ENCODE measurements at regions not wholly inside any gene's neighbourhood (a gene's known extent, or its start where the extent isn't known, plus 50 kb on each side); places are given as distances from the start of the nearest gene placed in this dataset.
"Not testable (repeated sequence)": the region's sequence is repeated elsewhere in the genome, so short reads cannot be mapped to it uniquely, and the experiment has no call there.

GRCh38 chr5:136736021-136736420, 370.7 kb upstream of the TRPC7 start:
- no peak for TF ChIP-seq TAF1 (IDR thresholded peaks at IDR 0.05; ENCODE audit: low read depth, low read length)
- TF ChIP-seq SPI1 (IDR thresholded peaks at IDR 0.05; ENCODE audit: low read depth, low read length): no peak
- no peak for TF ChIP-seq POLR2A (IDR thresholded peaks at IDR 0.05; ENCODE audit: low read depth, low read length)
- DNase-seq (ENCODE audit: insufficient read length, low spot score) (no peak), FAIRE-seq (no peak)

GRCh38 chr5:136735611-136736010, 370.3 kb upstream of the TRPC7 start:
- FAIRE-seq; DNase-seq (ENCODE audit: insufficient read length, low spot score): not testable (repeated sequence)

DNA sequence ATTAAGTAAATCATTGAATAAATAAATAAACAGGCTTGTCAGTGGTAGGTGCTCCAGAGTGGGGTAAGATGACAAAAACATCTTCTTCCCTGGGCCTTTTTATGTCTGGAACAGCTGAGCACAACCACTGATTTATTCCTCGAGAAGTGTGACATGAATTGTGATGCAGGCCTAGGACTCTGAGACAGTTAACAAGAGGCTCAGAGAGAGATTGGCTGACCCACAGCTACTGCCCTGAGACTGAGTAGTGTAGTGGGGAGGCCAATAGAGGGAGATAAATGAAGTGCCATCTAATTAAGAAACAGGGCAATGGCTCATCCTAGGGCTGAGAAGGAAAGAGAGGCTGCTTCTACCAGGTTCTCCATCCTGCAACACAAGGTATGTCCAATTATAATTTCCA, 369.3 kb upstream of the TRPC7 start:
- DNase-seq (ENCODE audit: insufficient read length, low spot score) (no peak), FAIRE-seq (no peak)
- TF ChIP-seq TAF1 (IDR thresholded peaks at IDR 0.05; ENCODE audit: low read depth, low read length) (no peak), POLR2A (IDR thresholded peaks at IDR 0.05; ENCODE audit: low read depth, low read length) (no peak), SPI1 (IDR thresholded peaks at IDR 0.05; ENCODE audit: low read depth, low read length) (no peak), POU2F2 (IDR thresholded peaks at IDR 0.05; ENCODE audit: low read depth, low read length) (no peak), PAX5 (IDR thresholded peaks at IDR 0.05; ENCODE audit: insufficient read depth, low read length, severe bottlenecking) (no peak), POLR2AphosphoS5 (IDR thresholded peaks at IDR 0.05; ENCODE audit: low read depth, low read length) (no peak)

DNA sequence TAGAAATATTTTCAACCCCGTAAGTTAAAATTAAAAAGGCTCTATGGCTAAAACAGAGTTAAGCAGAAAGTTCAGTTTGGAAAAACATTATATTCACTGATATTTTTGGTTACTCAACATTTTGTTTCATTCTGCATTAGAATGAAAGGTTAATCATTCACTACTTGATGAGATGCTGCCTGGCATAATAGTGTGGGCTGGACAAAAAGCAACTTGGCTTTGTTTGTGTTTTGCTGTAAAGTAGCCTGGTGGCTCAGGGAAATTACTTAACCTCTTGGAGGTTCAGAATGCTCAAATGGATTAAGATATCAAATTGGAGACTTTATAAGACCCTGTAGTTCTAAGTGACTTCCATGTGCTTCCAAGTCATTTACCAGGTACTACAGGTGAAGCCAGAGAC, 367.4 kb upstream of the TRPC7 start:
- FAIRE-seq (no peak), DNase-seq (ENCODE audit: insufficient read length, low spot score) (no peak)
- no peak for TF ChIP-seq POLR2A (IDR thresholded peaks at IDR 0.05; ENCODE audit: low read depth, low read length)
- no peak for TF ChIP-seq TAF1 (IDR thresholded peaks at IDR 0.05; ENCODE audit: low read depth, low read length)
- TF ChIP-seq POLR2AphosphoS5 (IDR thresholded peaks at IDR 0.05; ENCODE audit: low read depth, low read length): no peak
- no peak for TF ChIP-seq PAX5 (IDR thresholded peaks at IDR 0.05; ENCODE audit: insufficient read depth, low read length, severe bottlenecking)
- no peak for TF ChIP-seq SPI1 (IDR thresholded peaks at IDR 0.05; ENCODE audit: low read depth, low read length)
- no peak for TF ChIP-seq POU2F2 (IDR thresholded peaks at IDR 0.05; ENCODE audit: low read depth, low read length)

- FAIRE-seq (no peak), DNase-seq (ENCODE audit: insufficient read length, low spot score) (no peak)
Measured at GRCh38 chr5:136731241-136731900, 366.0 kb upstream of the TRPC7 start.

GRCh38 chr5:136730426-136730825, 365.1 kb upstream of the TRPC7 start:
- no peak for FAIRE-seq
- no peak for TF ChIP-seq PAX5 (IDR thresholded peaks at IDR 0.05; ENCODE audit: insufficient read depth, low read length, severe bottlenecking)
- TF ChIP-seq POU2F2 (IDR thresholded peaks at IDR 0.05; ENCODE audit: low read depth, low read length): no peak
- no peak for TF ChIP-seq POLR2AphosphoS5 (IDR thresholded peaks at IDR 0.05; ENCODE audit: low read depth, low read length)
- TF ChIP-seq TAF1 (IDR thresholded peaks at IDR 0.05; ENCODE audit: low read depth, low read length): no peak
- no peak for TF ChIP-seq SPI1 (IDR thresholded peaks at IDR 0.05; ENCODE audit: low read depth, low read length)
- TF ChIP-seq POLR2A (IDR thresholded peaks at IDR 0.05; ENCODE audit: low read depth, low read length): no peak

More at GRCh38 chr5:136731241-136731900, 366.0 kb upstream of the TRPC7 start:
- TF ChIP-seq POLR2AphosphoS5 (IDR thresholded peaks at IDR 0.05; ENCODE audit: low read depth, low read length) (no peak), SPI1 (IDR thresholded peaks at IDR 0.05; ENCODE audit: low read depth, low read length) (no peak), TAF1 (IDR thresholded peaks at IDR 0.05; ENCODE audit: low read depth, low read length) (no peak), POU2F2 (IDR thresholded peaks at IDR 0.05; ENCODE audit: low read depth, low read length) (no peak), POLR2A (IDR thresholded peaks at IDR 0.05; ENCODE audit: low read depth, low read length) (no peak), PAX5 (IDR thresholded peaks at IDR 0.05; ENCODE audit: insufficient read depth, low read length, severe bottlenecking) (no peak)

DNA sequence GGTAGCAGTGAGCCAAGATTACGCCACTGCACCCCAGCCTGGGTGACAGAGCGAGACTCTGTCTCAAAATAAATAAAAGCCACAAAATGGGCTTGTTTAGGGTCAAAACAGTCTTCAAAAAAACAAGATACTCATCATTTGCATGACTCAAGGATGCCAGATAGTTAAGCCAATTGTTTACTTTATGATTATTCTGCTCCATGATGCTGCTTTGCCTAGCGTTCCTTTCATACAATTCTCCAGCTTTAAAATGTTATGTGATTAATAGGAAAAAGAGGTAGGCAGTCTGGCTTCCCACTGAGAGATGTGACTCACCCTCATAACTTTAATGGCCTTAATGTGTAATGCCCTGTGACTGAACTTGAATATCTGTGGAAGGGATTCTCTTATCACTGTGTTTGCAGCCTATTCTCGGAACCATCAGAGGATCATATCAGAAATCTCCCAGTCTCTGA, 364.6 kb upstream of the TRPC7 start:
- no peak for TF ChIP-seq TAF1 (IDR thresholded peaks at IDR 0.05; ENCODE audit: low read depth, low read length)
- TF ChIP-seq POU2F2 (IDR thresholded peaks at IDR 0.05; ENCODE audit: low read depth, low read length): no peak
- no peak for TF ChIP-seq PAX5 (IDR thresholded peaks at IDR 0.05; ENCODE audit: insufficient read depth, low read length, severe bottlenecking)
- TF ChIP-seq POLR2A (IDR thresholded peaks at IDR 0.05; ENCODE audit: low read depth, low read length): no peak
- no peak for TF ChIP-seq POLR2AphosphoS5 (IDR thresholded peaks at IDR 0.05; ENCODE audit: low read depth, low read length)
- no peak for TF ChIP-seq SPI1 (IDR thresholded peaks at IDR 0.05; ENCODE audit: low read depth, low read length)
- FAIRE-seq: no peak
- no peak for DNase-seq (ENCODE audit: insufficient read length, low spot score)

More at GRCh38 chr5:136730426-136730825, 365.1 kb upstream of the TRPC7 start:
- DNase-seq (ENCODE audit: insufficient read length, low spot score): no peak

- TF ChIP-seq TAF1 (IDR thresholded peaks at IDR 0.05; ENCODE audit: low read depth, low read length) (no peak), PAX5 (IDR thresholded peaks at IDR 0.05; ENCODE audit: insufficient read depth, low read length, severe bottlenecking) (no peak)
- no peak for FAIRE-seq
Measured at GRCh38 chr5:136726506-136726905, 361.2 kb upstream of the TRPC7 start.

DNA sequence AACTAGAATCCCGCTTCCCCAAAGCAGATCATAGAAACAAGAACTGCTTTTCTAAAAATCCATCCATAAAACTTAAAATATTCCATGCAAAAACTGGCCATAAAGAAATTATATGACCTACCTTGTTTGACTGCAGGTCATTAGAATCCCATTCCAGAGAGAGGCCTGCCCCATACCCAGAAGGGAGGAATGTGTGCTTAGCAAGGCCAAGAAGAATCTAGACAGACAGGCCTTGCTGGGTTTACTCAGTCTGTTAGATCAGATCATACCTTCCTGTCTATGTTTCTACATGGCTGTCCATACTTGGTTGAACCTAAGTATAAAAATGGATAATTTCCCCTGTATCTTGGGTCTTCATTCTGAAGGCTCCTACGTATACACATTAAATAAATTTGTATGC, 358.8 kb upstream of the TRPC7 start:
- no peak for DNase-seq (ENCODE audit: insufficient read length, low spot score)
- no peak for FAIRE-seq
- TF ChIP-seq POLR2A (IDR thresholded peaks at IDR 0.05; ENCODE audit: low read depth, low read length) (no peak), SPI1 (IDR thresholded peaks at IDR 0.05; ENCODE audit: low read depth, low read length) (no peak), POU2F2 (IDR thresholded peaks at IDR 0.05; ENCODE audit: low read depth, low read length) (no peak)

More at GRCh38 chr5:136726506-136726905, 361.2 kb upstream of the TRPC7 start:
- DNase-seq (ENCODE audit: insufficient read length, low spot score): no peak

DNA sequence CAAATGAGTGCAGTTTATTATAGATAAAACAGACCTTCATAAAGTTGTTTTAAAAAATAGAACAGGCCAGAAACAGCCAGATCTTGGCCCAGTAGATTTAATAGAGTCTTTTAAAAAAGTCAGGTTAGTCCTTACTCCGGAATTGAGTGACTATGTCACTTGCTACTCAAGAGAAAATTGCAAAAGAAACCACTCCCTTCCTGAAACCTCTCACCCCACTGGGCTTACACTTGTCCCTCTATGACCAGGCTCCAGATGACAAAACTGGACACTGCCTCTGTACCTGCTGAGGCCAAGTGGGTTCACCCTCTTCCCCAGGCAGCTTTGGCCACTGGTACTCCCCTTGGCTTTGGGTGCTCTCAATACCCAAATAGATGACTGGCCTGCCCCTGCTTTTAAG, 357.2 kb upstream of the TRPC7 start:
- FAIRE-seq: no peak
- TF ChIP-seq POLR2AphosphoS5 (IDR thresholded peaks at IDR 0.05; ENCODE audit: low read depth, low read length) (no peak), PAX5 (IDR thresholded peaks at IDR 0.05; ENCODE audit: insufficient read depth, low read length, severe bottlenecking) (no peak), SPI1 (IDR thresholded peaks at IDR 0.05; ENCODE audit: low read depth, low read length) (no peak), TAF1 (IDR thresholded peaks at IDR 0.05; ENCODE audit: low read depth, low read length) (no peak), POLR2A (IDR thresholded peaks at IDR 0.05; ENCODE audit: low read depth, low read length) (no peak)
- no peak for DNase-seq (ENCODE audit: insufficient read length, low spot score)

All from GM12891 (cell line).